CD14-positive monocyte (primary cell): ENCODE measurements at regions not wholly inside any gene's neighbourhood (a gene's known extent, or its start where the extent isn't known, plus 50 kb on each side); places are given as distances from the start of the nearest gene placed in this dataset.

Experiments
- DNase-seq, 3 donors: peaks; one replicate each; pipeline ENCODE4 v3.0.0-alpha.2; 2011 to 2022
- H2AFZ ChIP-seq: 2 replicates; pipeline ENCODE4 v1.6.0; 2012; ENCODE audit warnings: mild to moderate bottlenecking, low read depth, low read length, inconsistent platforms; ENCODE audit not compliant: insufficient read depth, poor library complexity, severe bottlenecking
- H3K27ac ChIP-seq, 2 donors: 1 replicate in 1 of 2; 2 replicates in 1 of 2; pipeline ENCODE4 v1.5.1; 2012 to 2013; ENCODE audit warnings: low read length in 2 of 2, control low read depth in 1 of 2, inconsistent platforms in 1 of 2, low read depth in 1 of 2, mild to moderate bottlenecking in 1 of 2
- H3K27me3 ChIP-seq, 2 donors: one replicate each; pipeline versions ENCODE4 v1.6.0 to v1.6.1; 2011 to 2013; ENCODE audit warnings: low read length in 2 of 2; ENCODE audit not compliant: control insufficient read depth in 2 of 2, insufficient read depth in 2 of 2
- H3K36me3 ChIP-seq, 2 donors: replicated peaks in 1 of 2; 1 replicate in 1 of 2; 2 replicates in 1 of 2; pipeline versions ENCODE4 v1.5.1 to v1.6.1; 2012 to 2013; ENCODE audit warnings: low read length in 2 of 2, control low read depth in 1 of 2, inconsistent platforms in 1 of 2, mild to moderate bottlenecking in 1 of 2; ENCODE audit not compliant: insufficient read depth in 2 of 2, control insufficient read depth in 1 of 2
- H3K4me1 ChIP-seq, 2 donors: 1 replicate in 1 of 2; 2 replicates in 1 of 2; pipeline versions ENCODE4 v1.5.1 to v1.6.1; 2012 to 2013; ENCODE audit warnings: low read length in 2 of 2, control low read depth in 1 of 2, inconsistent platforms in 1 of 2, mild to moderate bottlenecking in 1 of 2, moderate library complexity in 1 of 2; ENCODE audit not compliant: insufficient read depth in 2 of 2, control insufficient read depth in 1 of 2
- H3K4me2 ChIP-seq: replicated peaks from 2 replicates; pipeline ENCODE3; 2012; ENCODE audit warnings: low read length, moderate library complexity, mild to moderate bottlenecking; ENCODE audit not compliant: poor library complexity, severe bottlenecking; ENCODE audit errors: extremely low read depth
- H3K4me3 ChIP-seq, 3 experiments: fragments of 200-600 bp in 1 of 3; sonication (generic) in 1 of 3; replicated peaks in 1 of 3; 1 replicate in 2 of 3; 2 replicates in 1 of 3; pipeline ENCODE4 v1.5.1; 2011 to 2013; ENCODE audit warnings: low read length in 3 of 3, mild to moderate bottlenecking in 3 of 3, control low read depth in 2 of 3, low read depth in 2 of 3, inconsistent platforms in 1 of 3, moderate library complexity in 1 of 3
- H3K79me2 ChIP-seq: 2 replicates; pipeline ENCODE4 v1.6.0; 2012; ENCODE audit warnings: mild to moderate bottlenecking, control low read depth, inconsistent platforms, low read length, moderate library complexity; ENCODE audit not compliant: insufficient read depth
- H3K9ac ChIP-seq: 2 replicates; pipeline ENCODE4 v1.6.0; 2017; ENCODE audit warnings: low read length, mild to moderate bottlenecking; ENCODE audit not compliant: insufficient read depth, poor library complexity, severe bottlenecking
- H3K9me3 ChIP-seq, 2 donors: replicated peaks in 1 of 2; 1 replicate in 1 of 2; 2 replicates in 1 of 2; pipeline versions ENCODE4 v1.5.1 to v1.6.1; 2012 to 2013; ENCODE audit warnings: low read length in 2 of 2, control low read depth in 1 of 2; ENCODE audit not compliant: control insufficient read depth in 1 of 2, insufficient read depth in 1 of 2
- H4K20me1 ChIP-seq: 2 replicates; pipeline ENCODE4 v1.6.0; 2012; ENCODE audit warnings: mild to moderate bottlenecking, low read length, control low read depth, moderate library complexity; ENCODE audit not compliant: insufficient read depth
- H3K27ac Mint-ChIP-seq, 7 donors: one replicate each; pipeline ENCODE4 v1.8.0; 2020; ENCODE audit warnings: mild to moderate bottlenecking in 7 of 7, mixed read lengths in 7 of 7, moderate library complexity in 6 of 7, inconsistent platforms in 2 of 7
- H3K27me3 Mint-ChIP-seq, 3 donors: one replicate each; pipeline ENCODE4 v1.8.0; 2021 to 2022; ENCODE audit warnings: low read depth in 3 of 3, mild to moderate bottlenecking in 3 of 3, mixed read lengths in 3 of 3, moderate library complexity in 3 of 3, inconsistent platforms in 1 of 3
- H3K36me3 Mint-ChIP-seq, 2 donors: one replicate each; pipeline ENCODE4 v1.8.0; 2020; ENCODE audit warnings: mixed read lengths in 2 of 2, inconsistent platforms in 1 of 2, mild to moderate bottlenecking in 1 of 2
- H3K4me1 Mint-ChIP-seq: one replicate; pipeline ENCODE4 v1.8.0; 2020; ENCODE audit warnings: mild to moderate bottlenecking, mixed read lengths
- H3K4me3 Mint-ChIP-seq, 2 donors: one replicate each; pipeline ENCODE4 v1.8.0; 2020; ENCODE audit warnings: mild to moderate bottlenecking in 2 of 2, mixed read lengths in 2 of 2, moderate library complexity in 1 of 2
- H3K9me3 Mint-ChIP-seq, 7 donors: one replicate each; pipeline ENCODE4 v1.8.0; 2020 to 2022; ENCODE audit warnings: mixed read lengths in 7 of 7, mild to moderate bottlenecking in 6 of 7, moderate library complexity in 6 of 7, inconsistent platforms in 2 of 7
- WGBS: methylation state at CpG from one replicate; pipeline ENCODE4 v1.1.5; 2013; ENCODE audit warnings: missing lambda C conversion rate; ENCODE audit not compliant: insufficient coverage; 5-methylcytosine and 5-hydroxymethylcytosine counted together
- intact Hi-C, 2 donors: fragments of 100-400 bp; cut with micrococcal nuclease; formaldehyde crosslinking; loops; one replicate each; pipeline versions ENCODE4 v1.15.0 to v1.15.1; 2023
- TF ChIP-seq, protein P1 (sequence below): fragments of 200-600 bp; IDR thresholded peaks from one replicate; pipeline ENCODE4 v1.8.0; 2022; ENCODE audit warnings: antibody characterized with exemption, mild to moderate bottlenecking

DNA sequence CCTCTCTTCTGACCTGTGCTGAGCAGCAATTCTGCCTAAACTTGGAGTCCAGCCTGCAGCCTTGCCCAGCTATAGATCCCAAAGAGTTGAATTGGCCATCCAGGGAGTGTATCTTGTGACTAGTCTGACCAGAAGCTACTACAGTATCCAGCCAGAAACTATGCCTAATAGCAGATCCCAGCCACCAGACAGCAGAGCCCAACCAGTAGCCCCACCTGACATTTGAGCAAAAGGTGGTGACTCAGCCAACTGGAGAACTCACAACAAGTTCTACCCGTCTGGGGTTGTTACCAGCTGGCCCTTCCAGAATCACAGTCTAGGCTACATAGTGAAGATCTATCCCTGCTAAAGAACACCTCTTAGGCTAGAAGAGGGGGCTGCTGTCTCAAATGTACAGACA lies 315.0 kb downstream of the CRPPA start:
- intact Hi-C loops: no loop called here

DNA sequence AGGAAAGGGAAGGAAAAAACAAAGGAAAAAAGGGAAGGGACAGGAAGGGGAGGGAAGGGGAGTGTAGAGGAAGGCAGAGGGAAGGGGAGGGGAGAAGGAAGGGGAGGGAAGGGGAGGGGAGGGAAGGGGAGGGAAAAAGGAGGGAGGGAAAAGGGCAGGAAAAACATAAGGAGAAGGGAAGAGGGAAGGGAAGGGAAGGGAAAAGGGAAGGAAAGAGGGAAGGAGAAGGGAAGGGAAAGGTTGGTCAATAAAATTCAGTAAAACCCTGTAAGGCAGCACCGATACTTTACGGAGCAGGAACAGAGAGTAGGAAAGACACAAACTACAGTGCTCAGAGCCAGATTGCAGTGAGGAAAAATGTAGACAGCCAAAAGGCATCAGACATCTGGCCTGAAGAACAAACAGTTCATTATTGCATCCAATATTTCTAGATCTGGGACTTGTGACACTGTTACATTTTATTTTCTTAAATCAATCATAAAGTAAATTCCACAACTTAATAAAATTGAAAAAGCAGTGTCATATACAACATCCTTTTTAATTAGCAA lies 322.0 kb downstream of the CRPPA start:
- no peaks in the 10 kb centered on the region for H3K79me2 ChIP-seq
- no peaks in the 10 kb centered on the region for H3K4me1 ChIP-seq
- TF ChIP-seq, protein P1, sequence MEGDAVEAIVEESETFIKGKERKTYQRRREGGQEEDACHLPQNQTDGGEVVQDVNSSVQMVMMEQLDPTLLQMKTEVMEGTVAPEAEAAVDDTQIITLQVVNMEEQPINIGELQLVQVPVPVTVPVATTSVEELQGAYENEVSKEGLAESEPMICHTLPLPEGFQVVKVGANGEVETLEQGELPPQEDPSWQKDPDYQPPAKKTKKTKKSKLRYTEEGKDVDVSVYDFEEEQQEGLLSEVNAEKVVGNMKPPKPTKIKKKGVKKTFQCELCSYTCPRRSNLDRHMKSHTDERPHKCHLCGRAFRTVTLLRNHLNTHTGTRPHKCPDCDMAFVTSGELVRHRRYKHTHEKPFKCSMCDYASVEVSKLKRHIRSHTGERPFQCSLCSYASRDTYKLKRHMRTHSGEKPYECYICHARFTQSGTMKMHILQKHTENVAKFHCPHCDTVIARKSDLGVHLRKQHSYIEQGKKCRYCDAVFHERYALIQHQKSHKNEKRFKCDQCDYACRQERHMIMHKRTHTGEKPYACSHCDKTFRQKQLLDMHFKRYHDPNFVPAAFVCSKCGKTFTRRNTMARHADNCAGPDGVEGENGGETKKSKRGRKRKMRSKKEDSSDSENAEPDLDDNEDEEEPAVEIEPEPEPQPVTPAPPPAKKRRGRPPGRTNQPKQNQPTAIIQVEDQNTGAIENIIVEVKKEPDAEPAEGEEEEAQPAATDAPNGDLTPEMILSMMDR: no peak
- intact Hi-C loops: no loop called here
- no peak overlapping the region for H3K4me3 ChIP-seq
- H3K9me3 ChIP-seq: peaks cover 0 to under 1% of the 10 kb centered on the region in 2 donors
- H3K36me3 ChIP-seq: no peaks in the 10 kb centered on the region
- H3K27ac ChIP-seq: no peak overlapping the region
- no CpG with 5 or more reads among the region's 2 CpGs for WGBS
- H3K9ac ChIP-seq: no peak overlapping the region
- no peaks in the 10 kb centered on the region for H3K36me3 Mint-ChIP-seq
- H3K4me1 Mint-ChIP-seq: no peaks in the 10 kb centered on the region
- no peaks in the 10 kb centered on the region for H4K20me1 ChIP-seq
- H3K9me3 Mint-ChIP-seq: peaks cover 0 to 11% (median 3%) of the 10 kb centered on the region in 7 donors
- no peak overlapping the region for H3K27ac Mint-ChIP-seq
- H3K27me3 Mint-ChIP-seq: peaks cover 0 to 1% (median 0%) of the 10 kb centered on the region in 3 donors
- H3K27me3 ChIP-seq: no peaks in the 10 kb centered on the region
- no peak overlapping the region for H3K4me3 Mint-ChIP-seq
- no peak overlapping the region for H2AFZ ChIP-seq
- DNase-seq: no peak
- no peak overlapping the region for H3K4me2 ChIP-seq

More for the DNA sequence above, 315.0 kb downstream of the CRPPA start:
- H3K4me3 Mint-ChIP-seq: no peak overlapping the region
- H3K4me1 ChIP-seq: no peaks in the 10 kb centered on the region
- H3K9me3 Mint-ChIP-seq: peaks cover 16 to 41% (median 27%) of the 10 kb centered on the region in 7 donors
- H3K9me3 ChIP-seq: peaks cover 14% of the 10 kb centered on the region in 2 donors
- H3K36me3 Mint-ChIP-seq: no peaks in the 10 kb centered on the region
- no peak overlapping the region for H3K4me2 ChIP-seq
- TF ChIP-seq, protein P1: no peak
- WGBS: no CpG with 5 or more reads among the region's 1 CpG
- H3K27me3 ChIP-seq: no peaks in the 10 kb centered on the region
- no peaks in the 10 kb centered on the region for H4K20me1 ChIP-seq
- H3K79me2 ChIP-seq: no peaks in the 10 kb centered on the region
- no peak overlapping the region for H2AFZ ChIP-seq
- no peak overlapping the region for H3K9ac ChIP-seq
- H3K4me1 Mint-ChIP-seq: no peaks in the 10 kb centered on the region
- H3K36me3 ChIP-seq: no peaks in the 10 kb centered on the region
- no peak for DNase-seq
- H3K27ac ChIP-seq: no peak overlapping the region
- H3K27me3 Mint-ChIP-seq: no peaks in the 10 kb centered on the region
- no peak overlapping the region for H3K4me3 ChIP-seq
- H3K27ac Mint-ChIP-seq: no peak overlapping the region
